ENCODE measurements at regions not wholly inside any gene's neighbourhood (a gene's known extent, or its start where the extent isn't known, plus 50 kb on each side); places are given as distances from the start of the nearest gene placed in this dataset.
A peak's percentile ranks its signal among the peaks of the same experiment; 100 is the strongest.
"Not testable (repeated sequence)": the region's sequence is repeated elsewhere in the genome, so short reads cannot be mapped to it uniquely, and the experiment has no call there.

DNA sequence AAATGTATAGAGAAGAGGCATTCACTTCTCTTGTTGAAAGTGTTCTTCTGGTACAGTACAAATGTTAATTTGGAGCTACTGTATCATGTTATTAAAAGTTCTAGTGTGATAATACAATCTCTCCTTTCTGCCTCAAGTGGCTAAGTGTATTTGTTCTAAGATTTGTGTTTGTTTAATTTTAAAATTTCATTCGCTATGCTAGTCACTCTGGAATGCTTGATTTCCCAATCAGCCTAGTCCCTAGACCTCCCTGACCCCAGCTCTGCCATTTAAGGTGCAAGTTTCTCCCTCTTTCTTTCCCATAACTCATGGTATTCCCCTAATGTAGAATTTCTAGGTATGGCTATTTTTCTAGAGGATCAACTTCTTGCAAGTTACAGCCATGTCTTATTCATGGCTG, 817.4 kb downstream of the STIM2 start:
- no peak for DNase-seq

GRCh38 chr4:27684610-27685011, 824.0 kb downstream of the STIM2 start:
- DNase-seq = peak; percentile 11

GRCh38 chr4:27685091-27685490, 824.5 kb downstream of the STIM2 start:
- DNase-seq = no peak

DNA sequence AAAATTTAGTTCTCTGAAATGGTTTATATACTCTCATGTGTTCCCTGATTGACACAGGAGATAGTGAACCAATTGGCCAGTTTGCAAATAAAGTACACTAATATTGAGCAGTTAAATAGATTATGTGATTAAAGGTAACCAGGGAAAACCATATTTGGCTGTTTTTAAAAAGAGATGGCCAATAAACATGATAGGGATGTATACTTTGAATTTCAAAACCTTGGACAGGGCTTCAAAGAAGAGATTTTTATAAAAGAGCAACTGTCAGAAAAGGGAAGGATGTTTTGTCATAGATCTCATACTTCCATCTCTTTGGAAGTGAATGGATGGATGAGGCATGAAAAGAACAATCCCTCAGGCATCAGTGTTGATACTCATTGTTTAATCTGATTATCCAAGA, 825.3 kb downstream of the STIM2 start:
- no peak for DNase-seq

DNA sequence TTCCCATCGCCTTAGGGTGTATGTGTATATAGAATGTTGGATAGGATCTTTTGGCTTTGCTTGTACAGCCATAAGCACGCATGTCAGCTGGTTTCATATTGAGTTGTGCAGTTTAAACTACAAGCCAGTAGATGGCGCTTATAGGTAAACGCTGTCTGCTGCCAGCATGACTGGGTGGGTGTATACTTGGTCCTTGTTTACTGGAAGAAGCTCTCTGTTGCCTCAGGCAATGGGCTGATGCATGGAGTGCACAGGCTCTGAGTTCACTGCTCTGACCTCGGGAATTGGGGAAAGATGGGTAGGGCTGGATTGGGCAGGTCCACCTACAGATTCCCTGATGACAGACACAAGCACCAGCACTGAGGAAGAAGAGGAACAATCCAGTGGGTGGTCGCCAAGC, 831.5 kb downstream of the STIM2 start:
- no peak for DNase-seq

DNA sequence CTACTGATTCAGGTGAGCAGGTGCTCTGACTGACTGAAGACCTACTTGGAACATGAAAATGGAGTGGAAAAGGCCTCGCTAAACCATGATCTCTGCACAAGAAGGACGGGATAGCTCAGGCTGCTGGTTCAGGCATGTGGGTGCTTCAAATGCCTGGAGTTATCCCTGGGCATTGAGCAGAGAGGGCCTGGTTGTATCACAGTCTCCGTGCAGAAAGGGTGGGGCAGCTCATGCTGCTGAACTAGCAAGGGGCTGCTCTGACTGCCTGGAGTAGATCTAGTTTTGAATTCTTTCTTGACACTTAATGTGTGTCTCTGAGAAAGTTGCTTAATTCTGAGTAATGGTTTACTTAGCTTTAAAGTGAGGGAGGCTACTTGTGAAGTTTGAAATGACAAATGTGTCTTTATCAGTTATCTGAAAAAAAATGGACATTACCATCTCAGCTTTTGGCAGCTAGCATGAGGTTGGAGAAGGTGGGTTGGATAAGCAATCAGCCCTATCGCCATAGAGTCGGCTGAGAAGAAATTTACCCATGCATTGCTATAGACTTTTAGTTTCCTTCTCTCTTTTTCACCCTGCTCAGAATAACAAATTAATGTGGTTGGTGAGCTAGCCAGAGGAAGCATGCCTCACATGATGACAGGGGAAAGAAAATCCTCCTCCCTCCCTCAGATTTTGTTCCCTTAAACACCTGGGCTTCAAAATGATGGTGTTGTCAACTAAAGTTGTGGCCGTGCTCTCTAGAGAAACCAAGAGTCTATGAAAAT, 832.4 kb downstream of the STIM2 start:
- no peak for DNase-seq

DNA sequence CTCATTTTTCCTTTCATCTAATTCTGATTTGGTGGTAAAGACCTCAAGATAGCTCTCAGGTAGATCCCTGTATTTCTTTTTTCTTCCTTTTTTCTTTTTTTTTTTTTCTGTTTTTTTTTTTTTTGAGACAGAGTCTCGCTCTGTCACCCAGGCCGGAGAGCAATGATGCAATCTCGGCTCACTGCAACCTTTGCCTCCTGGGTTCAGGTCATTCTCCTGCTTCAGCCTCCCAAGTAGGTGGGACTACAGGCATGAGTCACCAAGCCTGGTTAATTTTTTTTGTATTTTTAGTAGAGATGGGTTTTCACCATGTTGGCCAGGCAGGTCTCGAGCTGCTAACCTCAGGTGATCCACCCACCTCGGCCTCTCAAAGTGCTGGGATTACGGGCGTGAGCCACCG, 835.6 kb downstream of the STIM2 start:
- not testable (repeated sequence) for DNase-seq

- no peak for DNase-seq
Observed at GRCh38 chr4:27701606-27702005, 841.0 kb downstream of the STIM2 start.

- no peak for DNase-seq
Observed at GRCh38 chr4:27702730-27703431, 842.2 kb downstream of the STIM2 start.

DNA sequence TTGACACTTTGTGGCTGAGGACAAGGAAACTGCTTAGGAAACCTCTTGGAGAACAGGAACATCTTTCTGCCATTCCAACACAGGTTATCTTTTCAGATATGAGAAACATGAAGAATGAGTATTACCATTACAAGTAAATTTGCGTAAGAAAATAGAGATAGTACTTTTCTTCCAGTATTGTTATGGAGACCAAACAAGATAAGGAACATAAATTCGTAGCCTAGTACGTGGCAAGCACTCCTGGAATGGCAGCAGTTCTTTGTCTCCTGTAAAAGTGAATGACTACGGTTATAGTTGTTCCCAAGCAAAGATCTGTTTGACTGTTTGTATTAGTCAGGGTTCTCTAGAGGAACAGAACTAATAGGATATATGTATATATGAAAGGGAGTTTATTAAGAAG, 843.1 kb downstream of the STIM2 start:
- no peak for DNase-seq

GRCh38 chr4:27711041-27711440, 850.4 kb downstream of the STIM2 start:
- DNase-seq = no peak

- no peak for DNase-seq
Observed at GRCh38 chr4:27714073-27714472, 853.4 kb downstream of the STIM2 start.

DNA sequence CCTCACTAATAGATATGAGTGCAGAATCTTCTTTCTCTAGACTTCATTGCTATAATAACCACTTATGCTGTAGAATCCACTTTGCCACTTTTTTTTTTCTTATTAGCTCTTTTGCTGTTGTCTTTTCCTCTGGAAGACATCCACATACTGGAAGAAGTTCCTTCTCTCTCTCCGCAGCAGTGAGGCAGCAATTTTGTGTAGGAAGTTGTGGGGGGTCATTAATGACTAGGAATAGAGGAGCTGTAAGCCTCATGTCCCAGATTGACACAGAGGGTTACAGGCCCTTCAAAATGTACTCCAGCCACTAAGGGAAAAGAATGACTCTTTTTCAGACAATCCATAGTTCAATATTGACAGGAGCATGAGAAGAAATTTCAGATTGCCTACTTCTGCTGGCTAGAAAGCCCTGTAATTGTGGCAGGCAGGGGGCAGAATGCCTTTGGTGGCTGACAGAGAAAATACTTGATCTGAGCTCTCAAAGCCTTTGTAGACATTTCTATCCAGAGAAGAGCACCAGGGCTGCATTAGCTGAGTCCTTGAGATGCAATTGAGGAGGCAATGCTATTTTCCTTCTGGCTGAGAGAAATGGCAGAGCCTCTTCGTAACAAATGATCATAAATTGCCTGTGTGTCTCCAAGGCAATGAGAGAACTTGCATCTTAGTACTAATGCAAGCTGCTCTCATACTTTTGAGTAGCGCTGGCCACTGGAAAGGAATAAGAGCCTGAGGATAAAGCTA, 856.2 kb downstream of the STIM2 start:
- no peak for DNase-seq

- no peak for DNase-seq
Observed at GRCh38 chr4:27717431-27717755, 856.8 kb downstream of the STIM2 start.

DNA sequence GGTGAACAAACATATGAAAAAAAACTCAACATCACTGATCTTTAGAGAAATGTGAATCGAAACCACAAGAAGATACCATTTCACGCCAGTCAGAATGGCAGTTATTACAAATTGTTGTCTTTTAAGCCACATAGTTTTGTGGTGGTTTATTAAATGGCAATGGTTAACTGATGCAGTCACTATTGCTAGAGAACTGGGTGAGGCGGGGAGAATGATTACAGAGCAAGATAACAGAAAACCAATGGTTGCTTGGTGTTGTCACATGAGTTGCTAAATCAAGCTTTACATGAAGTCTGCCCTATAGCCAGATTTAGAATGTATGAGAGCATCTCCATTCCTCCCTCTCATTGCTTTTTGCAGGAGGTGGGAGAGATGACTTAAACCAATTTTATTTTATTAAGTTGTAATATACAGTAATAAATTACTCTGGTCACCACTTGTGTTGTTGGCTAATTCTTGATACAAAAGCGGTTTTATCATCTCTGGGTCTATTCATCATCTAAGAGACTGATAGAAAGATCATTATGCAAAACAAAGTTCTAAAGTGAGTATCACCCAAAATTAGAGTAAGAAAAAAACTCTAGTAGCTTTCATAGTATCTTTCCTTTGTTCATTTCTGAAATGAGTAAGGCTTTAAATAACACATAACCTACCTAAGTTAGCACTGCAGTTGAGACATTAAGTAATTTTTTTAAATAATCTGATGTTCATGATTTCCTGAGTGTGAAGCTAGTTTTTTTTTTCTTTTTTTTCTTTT, 859.5 kb downstream of the STIM2 start:
- DNase-seq = no peak

DNA sequence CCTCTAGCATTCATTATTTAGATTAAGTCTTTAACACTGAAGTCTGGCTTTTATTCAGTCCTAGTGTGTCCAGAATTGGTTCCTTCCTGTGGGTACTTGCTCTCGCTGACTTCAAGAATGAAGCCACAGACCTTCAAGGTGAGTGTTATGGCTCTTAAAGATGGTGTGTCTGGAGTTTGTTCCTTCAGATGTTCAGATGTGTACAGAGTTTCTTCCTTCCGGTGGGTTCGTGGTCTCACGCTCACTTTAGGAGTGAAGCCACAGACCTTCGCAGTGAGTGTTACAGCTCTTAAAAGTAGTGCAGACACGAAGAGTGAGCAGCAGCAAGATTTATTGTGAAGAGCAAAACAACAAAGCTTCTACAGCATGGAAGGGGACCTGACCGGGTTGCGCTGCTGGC, 860.6 kb downstream of the STIM2 start:
- no peak for DNase-seq

DNA sequence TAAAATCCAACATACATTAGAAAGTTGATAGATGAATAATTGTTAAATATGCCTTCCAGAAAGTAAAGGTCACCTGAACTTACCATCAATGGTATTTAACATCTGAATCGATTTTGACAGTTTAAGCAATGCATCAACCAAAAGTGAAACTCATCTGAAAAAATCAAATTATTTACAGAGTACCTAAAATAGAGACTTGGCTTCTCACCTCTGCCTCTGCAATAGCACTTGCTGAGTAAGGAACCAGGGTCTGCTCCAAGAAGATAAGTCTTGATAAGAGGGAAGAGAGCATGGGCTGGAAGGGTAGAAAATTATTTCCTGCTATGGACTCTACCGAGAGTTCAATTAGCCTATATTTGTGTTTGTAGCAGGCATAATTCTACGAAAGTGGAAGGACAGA, 868.3 kb downstream of the STIM2 start:
- no peak for DNase-seq

- DNase-seq = no peak
Observed at GRCh38 chr4:27742816-27743215, 882.2 kb downstream of the STIM2 start.

DNA sequence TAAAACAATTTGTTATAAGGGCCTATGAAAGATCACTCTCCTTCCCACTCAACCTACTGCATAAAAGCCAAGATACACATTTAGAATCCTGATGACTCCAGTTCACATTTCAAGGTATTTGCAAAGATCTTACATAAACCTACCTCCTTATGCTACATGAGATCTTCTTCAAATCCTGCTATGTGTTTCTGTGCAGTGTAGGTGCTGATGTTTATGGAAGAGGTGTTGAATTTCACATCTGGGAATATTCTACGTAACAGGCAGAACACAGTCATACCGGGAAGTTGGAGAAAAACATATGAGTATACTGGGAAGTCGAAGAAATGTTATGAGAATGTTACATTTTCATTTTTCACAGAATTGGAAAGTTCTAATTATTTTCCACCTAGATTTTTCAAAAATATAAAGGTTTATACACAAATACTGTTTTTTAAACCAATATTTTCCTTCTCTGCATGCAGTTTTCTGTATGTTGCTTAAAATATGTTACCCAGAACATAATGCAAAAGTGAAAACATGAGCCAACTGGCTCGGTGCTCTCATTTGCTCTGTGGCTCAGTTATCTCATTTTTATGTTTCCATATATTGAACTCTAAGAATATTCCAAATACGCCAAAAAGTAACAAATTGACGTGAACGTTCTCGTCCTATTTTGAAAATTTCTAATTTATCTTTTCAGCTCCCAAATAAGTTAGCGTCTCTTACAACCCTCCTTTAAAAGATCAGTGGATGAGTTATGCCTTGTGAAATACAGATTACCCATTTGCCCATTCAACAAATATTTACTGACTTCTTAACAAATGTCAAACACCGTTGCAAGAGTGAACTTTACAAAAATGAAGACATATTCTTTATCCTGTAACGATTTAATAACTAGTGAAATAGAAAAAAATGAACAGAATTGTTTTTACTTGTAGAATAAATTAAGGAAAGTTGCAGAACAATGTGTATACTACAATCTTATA, 899.3 kb downstream of the STIM2 start:
- DNase-seq = no peak

GRCh38 chr4:27763830-27764525, 903.3 kb downstream of the STIM2 start:
- no peak for DNase-seq

DNA sequence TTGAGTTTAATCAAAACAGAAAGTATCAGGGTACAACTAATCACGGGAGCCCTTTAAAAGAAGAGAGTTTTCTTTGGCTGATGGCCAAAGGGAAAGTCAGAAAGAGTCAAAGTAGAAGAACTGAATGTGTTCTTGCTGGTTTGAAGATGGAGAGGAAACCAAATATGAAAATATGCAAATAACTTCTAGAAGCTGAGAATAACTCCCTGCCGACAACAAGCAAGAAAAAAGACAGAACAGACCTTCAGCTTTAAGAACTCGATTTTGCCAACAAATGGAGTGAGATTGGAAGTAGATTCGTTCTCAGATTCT, 903.8 kb downstream of the STIM2 start:
- DNase-seq = no peak

GRCh38 chr4:27770895-27771294, 910.3 kb downstream of the STIM2 start:
- DNase-seq = no peak
